Body of pancreas (tissue), 4 donors: ENCODE measurements at regions not wholly inside any gene's neighbourhood (a gene's known extent, or its start where the extent isn't known, plus 50 kb on each side); places are given as distances from the start of the nearest gene placed in this dataset.

Source experiments
- CTCF ChIP-seq, 7 experiments: fragments of 450-650 bp in 4 of 7; fragments of 200-600 bp in 3 of 7; sonication (generic) in 3 of 7; IDR thresholded peaks; one replicate each; pipeline ENCODE4 v1.5.1; 2016 to 2019; ENCODE audit warnings: antibody characterized with exemption in 7 of 7
- POLR2A ChIP-seq, 3 donors: fragments of 450-650 bp; IDR thresholded peaks; one replicate each; pipeline ENCODE4 v1.6.1; 2016; ENCODE audit warnings: antibody characterized with exemption in 3 of 3, mild to moderate bottlenecking in 2 of 3

GRCh38 chrX:94454159-94454558, 780.2 kb downstream of the FAM133A start:
- TF ChIP-seq CTCF (IDR thresholded peaks at IDR 0.05) (no peak), POLR2A (IDR thresholded peaks at IDR 0.05) (no peak)
